ENCODE measurements at regions not wholly inside any gene's neighbourhood (a gene's known extent, or its start where the extent isn't known, plus 50 kb on each side); places are given as distances from the start of the nearest gene placed in this dataset.

DNA sequence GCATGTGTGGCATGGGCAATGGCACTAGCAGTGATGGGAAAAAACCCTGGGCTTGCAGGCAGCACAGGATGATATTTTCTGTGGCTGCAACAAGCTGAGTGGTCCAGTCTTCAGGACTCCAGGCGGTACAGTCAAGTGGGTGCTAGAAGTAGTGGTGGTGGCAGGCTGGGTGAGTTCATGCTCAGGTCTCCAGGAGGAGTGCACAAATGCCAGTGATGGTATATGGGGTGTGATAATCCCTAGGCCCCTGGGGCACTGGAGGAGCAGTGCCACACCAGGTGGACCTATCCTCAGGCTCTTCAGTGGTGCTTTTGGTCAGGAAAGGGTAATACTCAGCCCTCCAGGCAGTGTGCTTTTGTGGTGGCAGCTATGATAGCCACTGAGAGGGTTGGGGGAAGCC lies 496.4 kb downstream of the PRR16 start (continued):
- TF ChIP-seq ZNF607 (CRISPR knock-in tag; IDR thresholded peaks at IDR 0.05; ENCODE audit: borderline replicate concordance) = no peak
- no peak for TF ChIP-seq ETV6 (CRISPR knock-in tag; conservative IDR thresholded peaks at IDR 0.05)
- no peak for TF ChIP-seq RNF219 (CRISPR knock-in tag; IDR thresholded peaks at IDR 0.05)
- no peak for TF ChIP-seq TOE1 (CRISPR knock-in tag; IDR thresholded peaks at IDR 0.05)
- TF ChIP-seq SP2 (CRISPR knock-in tag; IDR thresholded peaks at IDR 0.05) = no peak
- TF ChIP-seq YY1 (IDR thresholded peaks at IDR 0.05; ENCODE audit: insufficient read depth, insufficient replicate concordance, low read depth, low read length) = no peak
- TF ChIP-seq GATAD2A (CRISPR knock-in tag; IDR thresholded peaks at IDR 0.05) = no peak
- no peak for TF ChIP-seq ISX (CRISPR knock-in tag; conservative IDR thresholded peaks at IDR 0.05)
- TF ChIP-seq HES4 (CRISPR knock-in tag; IDR thresholded peaks at IDR 0.05; ENCODE audit: borderline replicate concordance) = no peak
- TF ChIP-seq, protein P1, sequence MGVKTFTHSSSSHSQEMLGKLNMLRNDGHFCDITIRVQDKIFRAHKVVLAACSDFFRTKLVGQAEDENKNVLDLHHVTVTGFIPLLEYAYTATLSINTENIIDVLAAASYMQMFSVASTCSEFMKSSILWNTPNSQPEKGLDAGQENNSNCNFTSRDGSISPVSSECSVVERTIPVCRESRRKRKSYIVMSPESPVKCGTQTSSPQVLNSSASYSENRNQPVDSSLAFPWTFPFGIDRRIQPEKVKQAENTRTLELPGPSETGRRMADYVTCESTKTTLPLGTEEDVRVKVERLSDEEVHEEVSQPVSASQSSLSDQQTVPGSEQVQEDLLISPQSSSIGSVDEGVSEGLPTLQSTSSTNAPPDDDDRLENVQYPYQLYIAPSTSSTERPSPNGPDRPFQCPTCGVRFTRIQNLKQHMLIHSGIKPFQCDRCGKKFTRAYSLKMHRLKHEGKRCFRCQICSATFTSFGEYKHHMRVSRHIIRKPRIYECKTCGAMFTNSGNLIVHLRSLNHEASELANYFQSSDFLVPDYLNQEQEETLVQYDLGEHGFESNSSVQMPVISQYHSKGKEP (CRISPR knock-in tag; IDR thresholded peaks at IDR 0.05) = no peak

DNA sequence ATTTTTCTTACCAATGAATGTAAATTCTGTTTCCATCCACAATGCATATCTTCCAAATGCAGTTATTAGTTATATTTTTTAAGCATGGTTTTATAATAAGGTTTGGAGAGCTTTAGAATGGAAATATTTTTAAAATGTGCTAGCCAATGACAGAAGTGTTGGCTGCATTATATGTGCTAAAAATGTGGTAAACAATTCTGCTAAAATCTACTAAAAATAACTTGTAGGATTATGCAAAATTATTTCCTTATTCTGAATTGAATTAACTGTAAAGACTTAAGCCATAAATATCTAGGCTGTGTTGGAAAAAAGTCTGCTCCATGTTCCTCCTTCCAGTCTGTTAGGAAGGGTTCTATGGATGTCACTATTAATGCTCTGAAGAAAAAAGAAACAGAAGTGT lies 503.3 kb downstream of the PRR16 start:
- Histone ChIP-seq H4K20me1 (ENCODE audit: insufficient read depth, low read length) (no peaks in the 10 kb centered on the region), H3K9ac (ENCODE audit: insufficient read depth, low read depth, low read length) (no peak overlapping the region), H3K27me3 (ENCODE audit: control insufficient read depth in 1 of 2, insufficient read depth in 2 of 2, low read length in 2 of 2) (no peaks in the 10 kb centered on the region; a peak in 1 of 5 replicates), H3K4me3 (replicated peaks in 1 of 3; ENCODE audit: insufficient read depth in 1 of 3, low read depth in 2 of 3, low read length in 3 of 3) (no peak overlapping the region), H2AFZ (ENCODE audit: low read length) (no peak overlapping the region), H3K27ac (ENCODE audit: extremely low read length, insufficient read depth, low read length) (no peak overlapping the region), H3K4me2 (ENCODE audit: low read depth, low read length) (no peak overlapping the region), H3K9me3 (ENCODE audit: low read length) (no peaks in the 10 kb centered on the region), H3K36me3 (replicated peaks in 1 of 2; ENCODE audit: control insufficient read depth in 1 of 2, insufficient read depth in 2 of 2, low read length in 2 of 2) (no peaks in the 10 kb centered on the region), H3K4me1 (ENCODE audit: insufficient read depth, low read length) (no peaks in the 10 kb centered on the region), H3K79me2 (ENCODE audit: insufficient read depth, low read length) (no peaks in the 10 kb centered on the region)
- ChIA-PET POLR2A (no interaction called here), CTCF (ENCODE audit: low intra/inter-chr PET ratio, low total read pairs) (no interaction called here)
- ATAC-seq (no peak), DNase-seq (ENCODE audit: low spot score) (no peak), FAIRE-seq (no peak)
- no TSS peak for BruUV-seq (replicated peaks)
- intact Hi-C loops (cut with micrococcal nuclease; ENCODE audit: unreplicated experiment) = no loop called here
- in situ Hi-C loops (cut with HindIII; ENCODE audit: extremely low pct_ligation_motif_present, low pct_unique_long_range_greater_than_20kb) = no loop called here
- TF ChIP-seq TP53 (CRISPR knock-in tag; conservative IDR thresholded peaks at IDR 0.05) (no peak), ZNF124 (CRISPR knock-in tag; IDR thresholded peaks at IDR 0.05) (no peak), ZNF567 (CRISPR knock-in tag; IDR thresholded peaks at IDR 0.05; ENCODE audit: borderline replicate concordance) (no peak), ZNF44 (CRISPR knock-in tag; IDR thresholded peaks at IDR 0.05) (no peak), ZNF337 (CRISPR knock-in tag; IDR thresholded peaks at IDR 0.05; ENCODE audit: borderline replicate concordance, low read depth) (no peak), MAFF (IDR thresholded peaks at IDR 0.05; ENCODE audit: low read depth, low read length) (no peak), ZNF614 (CRISPR knock-in tag; IDR thresholded peaks at IDR 0.05; ENCODE audit: borderline replicate concordance) (no peak), CENPT (CRISPR knock-in tag; IDR thresholded peaks at IDR 0.05; ENCODE audit: low read depth) (no peak), ZBTB7B (CRISPR knock-in tag; IDR thresholded peaks at IDR 0.05) (no peak), MEIS1 (CRISPR knock-in tag; IDR thresholded peaks at IDR 0.05; ENCODE audit: borderline replicate concordance) (no peak), ZNF782 (CRISPR knock-in tag; IDR thresholded peaks at IDR 0.05; ENCODE audit: borderline replicate concordance) (no peak), SUZ12 (IDR thresholded peaks at IDR 0.05; ENCODE audit: low read depth, low read length) (no peak)
- TF ChIP-seq, protein P1 (CRISPR knock-in tag; IDR thresholded peaks at IDR 0.05) = no peak
